ENCODE measurements at regions not wholly inside any gene's neighbourhood (a gene's known extent, or its start where the extent isn't known, plus 50 kb on each side); places are given as distances from the start of the nearest gene placed in this dataset.

DNA sequence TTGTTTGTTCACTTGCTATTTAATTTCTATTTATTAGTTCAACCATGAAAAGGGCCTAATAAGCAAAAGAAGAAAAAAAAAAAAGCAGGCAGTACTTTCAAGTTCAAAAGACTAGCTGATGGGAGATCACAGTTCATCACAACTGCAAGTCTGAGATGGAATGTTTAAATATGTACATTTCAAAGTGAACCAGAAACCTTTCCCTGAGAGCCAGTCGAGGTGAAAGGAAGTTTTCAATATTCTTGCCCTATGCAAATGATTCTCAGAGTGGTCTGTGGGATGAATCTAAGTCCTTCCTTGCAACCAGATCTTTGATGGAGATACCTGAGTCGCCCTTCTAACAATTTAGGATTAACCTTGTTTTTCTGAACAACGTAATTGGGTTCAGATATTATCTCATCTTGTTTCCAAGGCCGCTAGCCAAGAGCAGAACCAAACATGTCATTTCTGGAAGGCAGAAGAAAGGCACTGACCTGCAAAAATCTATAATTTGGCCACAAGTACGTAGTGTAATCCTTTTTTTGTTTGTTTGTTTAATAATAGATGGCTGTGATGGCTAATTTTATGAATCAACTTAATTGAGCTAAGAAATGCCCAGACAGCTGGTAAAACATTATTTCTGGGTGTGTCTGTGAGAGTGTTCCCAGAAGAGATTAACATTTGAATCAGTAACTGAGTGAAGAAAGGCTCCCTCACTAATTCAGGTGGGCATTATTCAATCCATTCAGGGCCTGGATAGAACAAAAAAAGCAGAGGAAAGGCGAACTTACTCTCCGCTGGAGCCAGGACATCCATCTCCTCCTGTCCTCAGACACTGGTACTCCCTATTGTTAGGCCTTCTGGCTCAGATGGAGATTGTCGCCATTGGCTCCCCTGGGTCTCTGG is 171.1 kb upstream of the TMPO start:
- H3K27ac ChIP-seq, result no peak overlapping the region
- H3K36me3 ChIP-seq, result no peaks in the 10 kb centered on the region
- no peaks in the 10 kb centered on the region for H3K27me3 ChIP-seq
- H3K4me3 ChIP-seq, result no peak overlapping the region
- TF ChIP-seq, protein P1, sequence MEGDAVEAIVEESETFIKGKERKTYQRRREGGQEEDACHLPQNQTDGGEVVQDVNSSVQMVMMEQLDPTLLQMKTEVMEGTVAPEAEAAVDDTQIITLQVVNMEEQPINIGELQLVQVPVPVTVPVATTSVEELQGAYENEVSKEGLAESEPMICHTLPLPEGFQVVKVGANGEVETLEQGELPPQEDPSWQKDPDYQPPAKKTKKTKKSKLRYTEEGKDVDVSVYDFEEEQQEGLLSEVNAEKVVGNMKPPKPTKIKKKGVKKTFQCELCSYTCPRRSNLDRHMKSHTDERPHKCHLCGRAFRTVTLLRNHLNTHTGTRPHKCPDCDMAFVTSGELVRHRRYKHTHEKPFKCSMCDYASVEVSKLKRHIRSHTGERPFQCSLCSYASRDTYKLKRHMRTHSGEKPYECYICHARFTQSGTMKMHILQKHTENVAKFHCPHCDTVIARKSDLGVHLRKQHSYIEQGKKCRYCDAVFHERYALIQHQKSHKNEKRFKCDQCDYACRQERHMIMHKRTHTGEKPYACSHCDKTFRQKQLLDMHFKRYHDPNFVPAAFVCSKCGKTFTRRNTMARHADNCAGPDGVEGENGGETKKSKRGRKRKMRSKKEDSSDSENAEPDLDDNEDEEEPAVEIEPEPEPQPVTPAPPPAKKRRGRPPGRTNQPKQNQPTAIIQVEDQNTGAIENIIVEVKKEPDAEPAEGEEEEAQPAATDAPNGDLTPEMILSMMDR (IDR thresholded peaks at IDR 0.05), result no peak
- no peaks in the 10 kb centered on the region for H3K9me3 ChIP-seq
- no peak for DNase-seq (ENCODE audit: low spot score)
- no peaks in the 10 kb centered on the region for H3K4me1 ChIP-seq

DNA sequence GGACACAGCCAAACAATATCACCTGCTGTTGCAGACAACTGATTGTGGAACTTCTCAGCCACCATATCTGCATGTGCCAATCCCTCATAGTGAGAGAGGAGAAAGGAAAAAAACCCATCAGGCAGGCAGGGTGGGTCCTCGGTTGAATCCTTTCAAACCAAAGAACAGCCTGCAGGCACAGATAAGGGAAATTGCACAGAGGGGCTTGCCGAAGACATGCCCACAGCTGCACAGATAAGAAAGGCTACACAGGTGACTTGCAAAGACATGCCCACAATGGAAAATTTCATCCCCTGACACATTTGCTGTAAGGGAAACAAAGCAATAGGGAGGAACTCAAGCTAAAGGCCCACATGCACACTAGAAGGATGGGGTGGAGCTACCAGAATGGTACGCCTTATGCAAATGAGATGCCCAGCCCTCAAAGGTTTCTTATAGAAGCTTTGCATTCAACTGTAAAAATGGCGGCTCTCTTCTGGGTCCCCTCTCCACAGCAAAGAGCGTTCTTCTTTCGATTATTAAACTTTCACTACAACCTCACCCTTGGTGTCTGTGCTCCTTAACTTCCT is 170.0 kb upstream of the TMPO start:
- Histone ChIP-seq H3K27ac (no peak overlapping the region), H3K27me3 (no peaks in the 10 kb centered on the region), H3K4me1 (no peaks in the 10 kb centered on the region), H3K4me3 (no peak overlapping the region), H3K9me3 (no peaks in the 10 kb centered on the region), H3K36me3 (no peaks in the 10 kb centered on the region)
- no peak for DNase-seq (ENCODE audit: low spot score)
- TF ChIP-seq, protein P1 (IDR thresholded peaks at IDR 0.05), result no peak

DNA sequence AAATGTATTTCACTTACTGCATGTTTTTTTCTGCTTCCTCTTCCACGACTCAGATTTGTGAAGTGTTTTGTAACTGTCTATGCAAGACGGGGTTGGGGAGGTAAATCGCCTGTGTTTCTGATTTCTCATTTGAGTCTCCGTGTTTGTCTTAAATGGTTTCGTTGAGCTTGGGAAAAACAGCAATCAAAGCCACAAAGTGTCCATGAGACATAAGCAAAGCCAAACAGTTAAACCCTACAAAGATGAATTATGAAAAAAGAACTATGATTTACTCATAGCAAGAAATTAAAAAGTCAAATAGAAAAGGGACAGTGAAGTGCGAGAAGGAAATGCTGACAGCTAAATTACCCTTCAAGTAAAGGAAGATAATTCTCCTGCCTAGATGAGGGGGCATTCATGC is 164.3 kb upstream of the TMPO start:
- no peak for DNase-seq (ENCODE audit: low spot score)
- Histone ChIP-seq H3K27ac (no peak overlapping the region), H3K4me1 (no peaks in the 10 kb centered on the region), H3K9me3 (no peaks in the 10 kb centered on the region), H3K36me3 (no peaks in the 10 kb centered on the region), H3K4me3 (no peak overlapping the region), H3K27me3 (no peaks in the 10 kb centered on the region)
- TF ChIP-seq, protein P1 (IDR thresholded peaks at IDR 0.05), result no peak

DNA sequence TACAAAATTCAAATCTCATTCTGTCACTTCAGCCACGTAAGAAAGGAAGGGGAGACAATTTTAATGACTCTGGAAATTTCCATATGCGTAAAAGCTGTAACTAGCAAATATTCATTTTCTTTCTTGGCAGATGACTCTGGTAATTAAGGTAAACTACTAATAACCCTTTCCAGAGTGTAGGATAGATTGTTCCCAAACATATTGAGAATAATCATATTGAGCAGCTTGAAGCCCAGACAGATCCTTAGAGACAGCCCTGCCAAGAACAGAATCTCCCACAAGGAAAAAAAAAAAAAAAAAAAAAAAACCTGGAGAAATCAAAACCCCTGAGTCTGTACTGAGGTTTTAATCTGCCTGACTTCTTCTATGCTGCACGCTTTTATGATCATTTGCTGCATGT is 163.6 kb upstream of the TMPO start:
- no peaks in the 10 kb centered on the region for H3K36me3 ChIP-seq
- H3K4me3 ChIP-seq, result no peak overlapping the region
- H3K27ac ChIP-seq, result no peak overlapping the region
- TF ChIP-seq, protein P1 (IDR thresholded peaks at IDR 0.05), result no peak
- no peak for DNase-seq (ENCODE audit: low spot score)
- H3K4me1 ChIP-seq, result no peaks in the 10 kb centered on the region
- H3K9me3 ChIP-seq, result no peaks in the 10 kb centered on the region
- no peaks in the 10 kb centered on the region for H3K27me3 ChIP-seq

DNA sequence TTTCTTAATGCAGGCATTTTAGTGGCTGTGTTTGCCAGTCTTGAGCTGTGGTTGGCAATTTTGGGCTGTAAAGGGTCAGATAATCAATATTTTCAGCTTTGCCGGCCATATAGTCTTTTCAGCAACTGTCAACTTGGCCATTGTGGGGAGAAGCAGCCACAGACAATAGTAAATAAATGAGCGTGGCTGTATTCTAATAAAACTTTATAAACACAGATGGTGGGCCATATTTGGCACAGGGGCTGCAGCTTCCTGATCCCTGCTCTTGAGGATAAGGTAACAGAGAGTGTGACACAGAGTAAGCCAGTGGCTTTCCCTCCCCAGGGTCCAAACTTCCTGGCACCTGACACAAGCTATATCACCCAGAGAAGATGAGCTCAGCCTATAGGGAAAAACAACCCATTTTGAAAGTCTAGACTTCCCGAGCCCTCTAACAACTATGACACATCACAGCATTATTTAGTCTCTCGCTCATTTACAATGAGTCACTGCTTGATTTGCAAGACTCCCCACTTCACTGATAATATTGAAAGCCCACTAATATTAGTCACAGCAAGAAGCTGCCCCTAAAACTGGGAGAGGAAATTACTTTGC is 163.1 kb upstream of the TMPO start:
- H3K9me3 ChIP-seq, result no peaks in the 10 kb centered on the region
- no peaks in the 10 kb centered on the region for H3K36me3 ChIP-seq
- no peaks in the 10 kb centered on the region for H3K27me3 ChIP-seq
- DNase-seq (ENCODE audit: low spot score), result no peak
- no peak overlapping the region for H3K27ac ChIP-seq
- H3K4me1 ChIP-seq, result no peaks in the 10 kb centered on the region
- no peak overlapping the region for H3K4me3 ChIP-seq
- TF ChIP-seq, protein P1 (IDR thresholded peaks at IDR 0.05), result no peak

Data from right atrium auricular region (tissue), 2 donors.